HCT116 (cell line): ENCODE measurements at regions not wholly inside any gene's neighbourhood (a gene's known extent, or its start where the extent isn't known, plus 50 kb on each side); places are given as distances from the start of the nearest gene placed in this dataset.

ENCODE experiments used
- CTCF ChIP-seq, 3 experiments: fragments of 200-600 bp in 1 of 3; sonication (generic) in 1 of 3; IDR thresholded peaks in 2 of 3; conservative IDR thresholded peaks in 1 of 3; 2 replicates each; pipeline ENCODE4 v1.5.1; 2012 to 2017; ENCODE audit warnings: low read depth in 2 of 3, low read length in 2 of 3, antibody characterized with exemption in 1 of 3, borderline replicate concordance in 1 of 3, control low read depth in 1 of 3, mild to moderate bottlenecking in 1 of 3, mixed read lengths in 1 of 3, mixed run types in 1 of 3, moderate library complexity in 1 of 3; ENCODE audit not compliant: insufficient read depth in 1 of 3
- POLR2A ChIP-seq: IDR thresholded peaks from 2 replicates; pipeline ENCODE4 v1.7.0; 2011; ENCODE audit warnings: borderline replicate concordance; ENCODE audit not compliant: insufficient read depth, insufficient read length; ENCODE audit errors: extremely low read depth
- POLR2AphosphoS5 ChIP-seq: IDR thresholded peaks from 2 replicates; pipeline ENCODE4 v1.6.1; 2011; ENCODE audit warnings: mild to moderate bottlenecking, low read depth, low read length, moderate library complexity
- SRF ChIP-seq: IDR thresholded peaks from 2 replicates; pipeline ENCODE4 v1.6.1; 2012; ENCODE audit warnings: low read depth
- TCF7L2 ChIP-seq: IDR thresholded peaks from 2 replicates; pipeline ENCODE4 v1.7.0; 2011; ENCODE audit warnings: borderline replicate concordance, inconsistent platforms; ENCODE audit not compliant: insufficient read depth, insufficient read length; ENCODE audit errors: extremely low read depth
- ZBTB33 ChIP-seq: IDR thresholded peaks from 2 replicates; pipeline ENCODE4 v1.6.1; 2011; ENCODE audit warnings: mild to moderate bottlenecking, low read length, moderate library complexity; ENCODE audit not compliant: insufficient replicate concordance; ENCODE audit errors: extremely low read depth

GRCh38 chrX:25646156-25646555 lies 492.0 kb upstream of the MAGEB18 start:
- TF ChIP-seq CTCF (IDR thresholded peaks at IDR 0.05 in 2 of 3, conservative IDR thresholded peaks at IDR 0.05 in 1 of 3; ENCODE audit: borderline replicate concordance in 1 of 3, insufficient read depth in 1 of 3, low read depth in 2 of 3, low read length in 2 of 3) (no peak), TCF7L2 (no peak), ZBTB33 (no peak), POLR2A (no peak), SRF (no peak), POLR2AphosphoS5 (no peak)
